GM12878 (cell line): ENCODE measurements at regions not wholly inside any gene's neighbourhood (a gene's known extent, or its start where the extent isn't known, plus 50 kb on each side); places are given as distances from the start of the nearest gene placed in this dataset.

Experiments
- CBFB ChIP-seq: IDR thresholded peaks from 2 replicates; pipeline ENCODE4 v1.6.1; 2016; ENCODE audit warnings: antibody characterized with exemption, low read depth
- CTCF ChIP-seq, 3 experiments: IDR thresholded peaks in 2 of 3; conservative IDR thresholded peaks in 1 of 3; 2 replicates each; pipeline ENCODE4 v1.5.1; 2011; ENCODE audit warnings: low read depth in 3 of 3, low read length in 3 of 3, mild to moderate bottlenecking in 3 of 3, control low read depth in 2 of 3, moderate library complexity in 2 of 3, inconsistent platforms in 1 of 3, mixed read lengths in 1 of 3; ENCODE audit not compliant: control insufficient read depth in 2 of 3, insufficient read depth in 1 of 3; ENCODE audit errors: extremely low read depth in 1 of 3
- EP300 ChIP-seq, 2 experiments: fragments of 150-350 bp in 1 of 2; IDR thresholded peaks; 2 replicates each; pipeline ENCODE4 v1.6.1; 2011 to 2012; ENCODE audit warnings: low read depth in 2 of 2, low read length in 2 of 2, borderline replicate concordance in 1 of 2, improper control_type of control experiment in 1 of 2, inconsistent platforms in 1 of 2; ENCODE audit not compliant: control insufficient read depth in 1 of 2
- ESRRA ChIP-seq: IDR thresholded peaks from 2 replicates; pipeline ENCODE4 v1.6.1; 2012; ENCODE audit warnings: mild to moderate bottlenecking, low read length, improper control_type of control experiment
- EZH2 ChIP-seq: IDR thresholded peaks from 2 replicates; pipeline ENCODE4 v1.6.1; 2012; ENCODE audit warnings: low read depth, mild to moderate bottlenecking, control low read depth, inconsistent platforms, low read length, borderline replicate concordance; ENCODE audit not compliant: control insufficient read depth
- MAX ChIP-seq: IDR thresholded peaks from 2 replicates; pipeline ENCODE4 v1.6.1; 2012; ENCODE audit warnings: low read depth, low read length, improper control_type of control experiment
- SPI1 ChIP-seq: IDR thresholded peaks from 2 replicates; pipeline ENCODE4 v1.6.1; 2011; ENCODE audit warnings: low read depth, mild to moderate bottlenecking, low read length, moderate library complexity, borderline replicate concordance; ENCODE audit not compliant: insufficient read depth
- STAT1 ChIP-seq: fragments of 450-650 bp; conservative IDR thresholded peaks from 2 replicates; pipeline ENCODE4 v1.6.1; 2014; ENCODE audit warnings: antibody characterized with exemption, mild to moderate bottlenecking
- SUZ12 ChIP-seq: fragments of 200-600 bp; sonication (generic); IDR thresholded peaks from one replicate; pipeline ENCODE4 v1.6.1; 2018; ENCODE audit warnings: antibody characterized with exemption, mild to moderate bottlenecking; ENCODE audit not compliant: unreplicated experiment
- ZZZ3 ChIP-seq: IDR thresholded peaks from 2 replicates; pipeline ENCODE4 v1.6.1; 2011; ENCODE audit warnings: low read depth; ENCODE audit not compliant: control insufficient read depth, insufficient read length

GRCh38 chr10:4215963-4216575, 431.1 kb upstream of the KLF6 start:
- TF ChIP-seq MAX (no peak), CBFB (no peak), CTCF (IDR thresholded peaks at IDR 0.05 in 2 of 3, conservative IDR thresholded peaks at IDR 0.05 in 1 of 3; ENCODE audit: control insufficient read depth in 2 of 3, extremely low read depth in 1 of 3, insufficient read depth in 1 of 3, low read depth in 3 of 3, low read length in 3 of 3) (no peak), EP300 (IDR thresholded peaks at IDR 0.05; ENCODE audit: borderline replicate concordance in 1 of 2, control insufficient read depth in 1 of 2, low read depth in 2 of 2, low read length in 2 of 2) (no peak), EZH2 (no peak), SPI1 (no peak), SUZ12 (no peak), ESRRA (no peak), STAT1 (no peak), ZZZ3 (no peak)
